NCI-H2227 (cell line): ENCODE measurements at regions not wholly inside any gene's neighbourhood (a gene's known extent, or its start where the extent isn't known, plus 50 kb on each side); places are given as distances from the start of the nearest gene placed in this dataset.

ENCODE experiments used
- DNase-seq: peaks from one replicate; lab custom pipeline; 2025; ENCODE audit not compliant: unreplicated experiment; lab: John Stamatoyannopoulos, UW

GRCh38 chr5:107294211-107294550 lies 376.6 kb downstream of the EFNA5 start:
- no peak for DNase-seq

GRCh38 chr5:107293541-107294210 lies 377.1 kb downstream of the EFNA5 start:
- DNase-seq = no peak

- DNase-seq = no peak
Observed at GRCh38 chr5:107291866-107292265, 378.9 kb downstream of the EFNA5 start.

- no peak for DNase-seq
Observed at GRCh38 chr5:107290780-107291398, 379.8 kb downstream of the EFNA5 start.

GRCh38 chr5:107289030-107289714 lies 381.6 kb downstream of the EFNA5 start:
- no peak for DNase-seq

GRCh38 chr5:107286447-107287098 lies 384.2 kb downstream of the EFNA5 start:
- no peak for DNase-seq

GRCh38 chr5:107285772-107286171 lies 385.0 kb downstream of the EFNA5 start:
- no peak for DNase-seq

- no peak for DNase-seq
Observed at GRCh38 chr5:107284822-107285525, 385.8 kb downstream of the EFNA5 start.

- no peak for DNase-seq
Observed at GRCh38 chr5:107282061-107282460, 388.7 kb downstream of the EFNA5 start.

- no peak for DNase-seq
Observed at GRCh38 chr5:107278774-107279173, 392.0 kb downstream of the EFNA5 start.

GRCh38 chr5:107277485-107278125 lies 393.1 kb downstream of the EFNA5 start:
- no peak for DNase-seq

GRCh38 chr5:107275333-107275732 lies 395.4 kb downstream of the EFNA5 start:
- DNase-seq = no peak

GRCh38 chr5:107274571-107274970 lies 396.2 kb downstream of the EFNA5 start:
- no peak for DNase-seq

GRCh38 chr5:107272954-107273353 lies 397.8 kb downstream of the EFNA5 start:
- no peak for DNase-seq

GRCh38 chr5:107272509-107272908 lies 398.2 kb downstream of the EFNA5 start:
- no peak for DNase-seq

GRCh38 chr5:107271682-107272350 lies 398.9 kb downstream of the EFNA5 start:
- DNase-seq = no peak

GRCh38 chr5:107270561-107270960 lies 400.2 kb downstream of the EFNA5 start:
- DNase-seq = no peak

- DNase-seq = no peak
Observed at GRCh38 chr5:107269678-107270077, 401.1 kb downstream of the EFNA5 start.

- DNase-seq = no peak
Observed at GRCh38 chr5:107269256-107269655, 401.5 kb downstream of the EFNA5 start.

- no peak for DNase-seq
Observed at GRCh38 chr5:107268241-107268640, 402.5 kb downstream of the EFNA5 start.
